HCT116 (cell line): ENCODE measurements at regions not wholly inside any gene's neighbourhood (a gene's known extent, or its start where the extent isn't known, plus 50 kb on each side); places are given as distances from the start of the nearest gene placed in this dataset.

Source experiments
- ATAC-seq: fragments of 200-7000 bp; cut with Tn5 transposase; 2 replicates; pipeline ENCODE4 v1.9.1; 2020; ENCODE audit warnings: mild to moderate bottlenecking, moderate library complexity
- BruUV-seq: library from RNA; stranded (reverse); fragments of 400-500 nt; replicated peaks from 2 replicates; lab custom pipeline; 2021; lab: Mats Ljungman, UMichigan
- CTCF ChIA-PET: fragments of 300-600 bp; sonication (Branson Sonifier 250); formaldehyde crosslinking; loops from one replicate; lab custom pipeline; 2021; ENCODE audit warnings: antibody characterized with exemption; lab: Charles Lee
- POLR2A ChIA-PET: fragments of 300-600, 350-600 bp; sonication (Branson Sonifier 250); formaldehyde crosslinking; loops from one replicate; lab custom pipeline; 2021; ENCODE audit warnings: antibody characterized with exemption; lab: Charles Lee
- RAD21 ChIA-PET, 2 experiments: fragments of 300-600 bp; sonication (Branson Sonifier 250); formaldehyde crosslinking; loops; one replicate each; lab custom pipeline; 2023; ENCODE audit warnings: low total read pairs in 2 of 2; ENCODE audit not compliant: uncharacterized antibody in 2 of 2, unreplicated experiment in 2 of 2, low non-redundant PET in 1 of 2; lab: Charles Lee
- DNase-seq: peaks from one replicate; pipeline ENCODE4 v3.0.0-alpha.2; 2010; ENCODE audit warnings: low read depth, low spot score
- H2AFZ ChIP-seq: fragments of 200-600 bp; shearing (Covaris generic), sonication (generic); 2 replicates; pipeline ENCODE4 v1.6.1; 2017; ENCODE audit warnings: low read depth, mixed run types, mixed read lengths, antibody characterized with exemption, low read length; ENCODE audit not compliant: poor library complexity, severe bottlenecking
- H3K27ac ChIP-seq: 2 replicates; pipeline ENCODE4 v1.5.1; 2012; ENCODE audit warnings: low read depth, low read length
- H3K27me3 ChIP-seq: fragments of 200-600 bp; sonication (generic); 2 replicates; pipeline ENCODE4 v1.6.1; 2016; ENCODE audit warnings: mixed run types, low read length, mixed read lengths; ENCODE audit not compliant: insufficient read depth
- H3K36me3 ChIP-seq, 2 experiments: fragments of 200-500 bp in 1 of 2; fragments of 200-600 bp in 1 of 2; sonication (Bioruptor generic) in 1 of 2; sonication (generic) in 1 of 2; 2 replicates each; pipeline versions ENCODE4 v1.5.1 to v1.6.1; 2014 to 2016; ENCODE audit warnings: low read length in 2 of 2, inconsistent platforms in 1 of 2, mixed read lengths in 1 of 2, mixed run types in 1 of 2; ENCODE audit not compliant: insufficient read depth in 2 of 2, control insufficient read depth in 1 of 2
- H3K4me1 ChIP-seq, 2 experiments: fragments of 200-600 bp in 1 of 2; sonication (generic) in 1 of 2; 2 replicates each; pipeline versions ENCODE4 v1.5.1 to v1.6.1; 2012 to 2017; ENCODE audit warnings: low read length in 2 of 2, inconsistent platforms in 1 of 2, mild to moderate bottlenecking in 1 of 2, mixed read lengths in 1 of 2, mixed run types in 1 of 2, moderate library complexity in 1 of 2; ENCODE audit not compliant: insufficient read depth in 2 of 2, control insufficient read depth in 1 of 2
- H3K4me2 ChIP-seq: fragments of 200-600 bp; sonication (generic); 2 replicates; pipeline ENCODE4 v1.6.1; 2017; ENCODE audit warnings: mixed run types, low read length, mixed read lengths
- H3K4me3 ChIP-seq, 2 experiments: fragments of 200-600 bp in 1 of 2; sonication (generic) in 1 of 2; replicated peaks in 1 of 2; 2 replicates each; pipeline ENCODE4 v1.5.1; 2011 to 2016; ENCODE audit warnings: low read length in 2 of 2, control low read depth in 1 of 2, low read depth in 1 of 2, mild to moderate bottlenecking in 1 of 2, mixed read lengths in 1 of 2, mixed run types in 1 of 2
- H3K79me2 ChIP-seq: fragments of 200-600 bp; sonication (generic); 2 replicates; pipeline ENCODE4 v1.6.1; 2017; ENCODE audit warnings: mild to moderate bottlenecking, mixed run types, low read length, moderate library complexity, mixed read lengths; ENCODE audit not compliant: insufficient read depth
- H3K9ac ChIP-seq: fragments of 200-600 bp; sonication (generic); 2 replicates; pipeline ENCODE4 v1.6.1; 2016; ENCODE audit warnings: low read length, mixed read lengths
- H3K9me2 ChIP-seq: fragments of 200-600 bp; sonication (generic), shearing (Covaris generic); 2 replicates; pipeline ENCODE4 v1.6.1; 2017; ENCODE audit warnings: mixed run types, mild to moderate bottlenecking, moderate library complexity; ENCODE audit not compliant: insufficient read depth
- H3K9me3 ChIP-seq, 2 experiments: fragments of 200-500 bp in 1 of 2; fragments of 200-600 bp in 1 of 2; sonication (Bioruptor generic) in 1 of 2; sonication (generic) in 1 of 2; 2 replicates each; pipeline ENCODE4 v1.6.1; 2014 to 2017; ENCODE audit warnings: low read length in 2 of 2, mixed read lengths in 2 of 2, inconsistent platforms in 1 of 2, low read depth in 1 of 2, mild to moderate bottlenecking in 1 of 2, mixed run types in 1 of 2, moderate library complexity in 1 of 2; ENCODE audit not compliant: control insufficient read depth in 1 of 2, insufficient read depth in 1 of 2
- H4K20me1 ChIP-seq: fragments of 200-600 bp; sonication (generic), shearing (Covaris generic); 2 replicates; pipeline ENCODE4 v1.6.1; 2017; ENCODE audit warnings: mixed run types, mild to moderate bottlenecking, moderate library complexity; ENCODE audit not compliant: insufficient read depth
- CEBPB ChIP-seq: IDR thresholded peaks from 2 replicates; pipeline ENCODE4 v1.6.1; 2012; ENCODE audit warnings: low read depth
- ELF1 ChIP-seq: IDR thresholded peaks from 2 replicates; pipeline ENCODE4 v1.6.1; 2012; ENCODE audit warnings: low read depth, borderline replicate concordance
- EZH2phosphoT487 ChIP-seq: fragments of 200-600 bp; IDR thresholded peaks from 2 replicates; pipeline ENCODE4 v1.6.1; 2018; ENCODE audit warnings: antibody characterized with exemption, borderline replicate concordance
- POLR2A ChIP-seq: IDR thresholded peaks from 2 replicates; pipeline ENCODE4 v1.7.0; 2011; ENCODE audit warnings: borderline replicate concordance; ENCODE audit not compliant: insufficient read depth, insufficient read length; ENCODE audit errors: extremely low read depth
- POLR2AphosphoS5 ChIP-seq: IDR thresholded peaks from 2 replicates; pipeline ENCODE4 v1.6.1; 2011; ENCODE audit warnings: mild to moderate bottlenecking, low read depth, low read length, moderate library complexity
- RAD21 ChIP-seq: IDR thresholded peaks from 2 replicates; pipeline ENCODE4 v1.6.1; 2012; ENCODE audit warnings: low read depth, mild to moderate bottlenecking
- SIN3A ChIP-seq: IDR thresholded peaks from 2 replicates; pipeline ENCODE4 v1.6.1; 2012; ENCODE audit warnings: low read depth
- SP1 ChIP-seq: IDR thresholded peaks from 2 replicates; pipeline ENCODE4 v1.6.1; 2012; ENCODE audit warnings: low read depth
- SRF ChIP-seq: IDR thresholded peaks from 2 replicates; pipeline ENCODE4 v1.6.1; 2012; ENCODE audit warnings: low read depth
- TCF7L2 ChIP-seq: IDR thresholded peaks from 2 replicates; pipeline ENCODE4 v1.7.0; 2011; ENCODE audit warnings: borderline replicate concordance, inconsistent platforms; ENCODE audit not compliant: insufficient read depth, insufficient read length; ENCODE audit errors: extremely low read depth
- YY1 ChIP-seq: IDR thresholded peaks from 2 replicates; pipeline ENCODE4 v1.6.1; 2011; ENCODE audit warnings: low read length, low read depth, moderate library complexity, mild to moderate bottlenecking; ENCODE audit not compliant: insufficient replicate concordance; ENCODE audit errors: extremely low read depth
- ZFX ChIP-seq: fragments of 450-650 bp; IDR thresholded peaks from 2 replicates; pipeline ENCODE4 v1.6.1; 2017
- intact Hi-C: fragments of 100-400 bp; cut with micrococcal nuclease; formaldehyde crosslinking; loops from 2 replicates; pipeline ENCODE4 v1.10.0; 2022
- TF ChIP-seq, protein P1 (sequence below): IDR thresholded peaks from 2 replicates; pipeline ENCODE4 v1.6.1; 2012
- TF ChIP-seq, protein P2 (sequence below): IDR thresholded peaks from 2 replicates; pipeline ENCODE4 v1.6.1; 2011; ENCODE audit warnings: mild to moderate bottlenecking, low read length, moderate library complexity; ENCODE audit not compliant: insufficient replicate concordance; ENCODE audit errors: extremely low read depth
- TF ChIP-seq, protein P3 (sequence below), 3 experiments: fragments of 200-600 bp in 1 of 3; sonication (generic) in 1 of 3; IDR thresholded peaks in 2 of 3; conservative IDR thresholded peaks in 1 of 3; 2 replicates each; pipeline ENCODE4 v1.5.1; 2012 to 2017; ENCODE audit warnings: low read depth in 2 of 3, low read length in 2 of 3, antibody characterized with exemption in 1 of 3, borderline replicate concordance in 1 of 3, control low read depth in 1 of 3, mild to moderate bottlenecking in 1 of 3, mixed read lengths in 1 of 3, mixed run types in 1 of 3, moderate library complexity in 1 of 3; ENCODE audit not compliant: insufficient read depth in 1 of 3

DNA sequence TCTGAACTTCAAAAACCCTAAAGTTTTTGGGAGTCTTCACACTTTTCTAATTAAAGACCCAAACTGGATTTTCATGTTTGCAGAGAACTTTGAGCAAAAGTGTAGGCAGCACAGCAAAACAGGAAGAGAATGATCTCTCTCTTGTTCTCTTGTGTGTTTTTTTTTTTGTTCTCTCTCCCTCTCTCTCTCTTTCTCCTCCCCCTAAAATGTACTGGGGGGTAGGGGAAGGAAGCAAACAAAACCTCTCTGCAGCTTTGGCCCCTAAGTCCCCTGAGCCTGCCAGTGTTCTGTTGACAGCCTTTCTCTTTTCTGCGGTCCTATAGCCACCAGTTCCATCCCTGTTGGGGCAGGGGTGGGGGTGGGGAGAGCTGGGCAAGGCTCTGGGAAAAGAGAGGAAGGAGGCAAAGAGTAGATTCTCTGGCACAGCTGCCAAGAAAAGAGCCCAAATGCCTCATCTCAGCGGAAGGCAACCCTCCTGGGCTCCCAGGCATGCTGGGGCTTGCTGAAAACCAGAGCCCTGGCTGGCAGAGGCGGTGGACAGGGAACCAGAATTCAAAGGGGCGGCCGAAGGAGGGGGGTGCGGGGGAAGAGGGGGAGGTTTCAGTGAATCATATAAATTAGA is 295.3 kb downstream of the SOX9 start (continued):
- TF ChIP-seq, protein P1, sequence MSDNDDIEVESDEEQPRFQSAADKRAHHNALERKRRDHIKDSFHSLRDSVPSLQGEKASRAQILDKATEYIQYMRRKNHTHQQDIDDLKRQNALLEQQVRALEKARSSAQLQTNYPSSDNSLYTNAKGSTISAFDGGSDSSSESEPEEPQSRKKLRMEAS: peak; percentile 26; the same call in 1 of the 2 replicates
- TF ChIP-seq SIN3A (no peak), POLR2A (no peak), ZFX (no peak), SP1 (peak; percentile 55), ELF1 (no peak), TCF7L2 (peak; percentile 90), EZH2phosphoT487 (no peak), RAD21 (no peak), YY1 (no peak), SRF (no peak), CEBPB (no peak)
- TF ChIP-seq, protein P2, sequence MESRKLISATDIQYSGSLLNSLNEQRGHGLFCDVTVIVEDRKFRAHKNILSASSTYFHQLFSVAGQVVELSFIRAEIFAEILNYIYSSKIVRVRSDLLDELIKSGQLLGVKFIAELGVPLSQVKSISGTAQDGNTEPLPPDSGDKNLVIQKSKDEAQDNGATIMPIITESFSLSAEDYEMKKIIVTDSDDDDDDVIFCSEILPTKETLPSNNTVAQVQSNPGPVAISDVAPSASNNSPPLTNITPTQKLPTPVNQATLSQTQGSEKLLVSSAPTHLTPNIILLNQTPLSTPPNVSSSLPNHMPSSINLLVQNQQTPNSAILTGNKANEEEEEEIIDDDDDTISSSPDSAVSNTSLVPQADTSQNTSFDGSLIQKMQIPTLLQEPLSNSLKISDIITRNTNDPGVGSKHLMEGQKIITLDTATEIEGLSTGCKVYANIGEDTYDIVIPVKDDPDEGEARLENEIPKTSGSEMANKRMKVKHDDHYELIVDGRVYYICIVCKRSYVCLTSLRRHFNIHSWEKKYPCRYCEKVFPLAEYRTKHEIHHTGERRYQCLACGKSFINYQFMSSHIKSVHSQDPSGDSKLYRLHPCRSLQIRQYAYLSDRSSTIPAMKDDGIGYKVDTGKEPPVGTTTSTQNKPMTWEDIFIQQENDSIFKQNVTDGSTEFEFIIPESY: no peak

DNA sequence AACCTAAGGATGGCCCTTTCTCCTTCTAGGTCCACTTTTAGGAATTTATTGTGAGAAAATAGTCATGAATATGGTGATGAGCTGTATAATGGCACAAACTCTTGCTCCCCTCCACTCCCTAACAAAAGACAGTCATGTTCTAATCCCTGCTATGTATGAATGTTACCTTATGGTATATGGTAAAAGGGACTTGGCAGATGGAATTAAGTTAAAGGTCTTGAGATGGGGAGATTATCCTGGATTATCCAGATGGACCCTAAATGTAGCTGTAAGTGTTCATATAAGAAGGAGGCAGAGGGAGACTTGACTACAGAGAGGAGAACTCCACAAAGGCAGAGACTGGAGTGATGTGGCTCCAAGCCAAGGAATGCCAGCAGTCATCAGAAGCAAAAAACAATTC is 296.1 kb downstream of the SOX9 start:
- Histone ChIP-seq H4K20me1 (no peaks in the 10 kb centered on the region), H3K4me1 (peaks cover 60 to 87% of the 10 kb centered on the region in 2 experiments), H3K9me3 (peaks cover 9 to 24% of the 10 kb centered on the region in 2 experiments; a peak in 3 of 4 replicates), H3K4me3 (no peak overlapping the region), H3K9ac (no peak overlapping the region), H3K9me2 (no peaks in the 10 kb centered on the region), H3K4me2 (peak overlapping the region; percentile 10), H3K36me3 (peaks cover 0 to 25% of the 10 kb centered on the region in 2 experiments; a peak in 2 of 4 replicates), H3K27ac (peak overlapping the region; percentile 47), H3K79me2 (peaks cover 28% of the 10 kb centered on the region; the same call in 1 of the 2 replicates), H3K27me3 (no peaks in the 10 kb centered on the region), H2AFZ (no peak overlapping the region)
- DNase-seq: no peak
- TF ChIP-seq POLR2AphosphoS5: 0 out of 2 replicates have a peak, but pooled peaks have one; percentile 11
- TF ChIP-seq, protein P3, sequence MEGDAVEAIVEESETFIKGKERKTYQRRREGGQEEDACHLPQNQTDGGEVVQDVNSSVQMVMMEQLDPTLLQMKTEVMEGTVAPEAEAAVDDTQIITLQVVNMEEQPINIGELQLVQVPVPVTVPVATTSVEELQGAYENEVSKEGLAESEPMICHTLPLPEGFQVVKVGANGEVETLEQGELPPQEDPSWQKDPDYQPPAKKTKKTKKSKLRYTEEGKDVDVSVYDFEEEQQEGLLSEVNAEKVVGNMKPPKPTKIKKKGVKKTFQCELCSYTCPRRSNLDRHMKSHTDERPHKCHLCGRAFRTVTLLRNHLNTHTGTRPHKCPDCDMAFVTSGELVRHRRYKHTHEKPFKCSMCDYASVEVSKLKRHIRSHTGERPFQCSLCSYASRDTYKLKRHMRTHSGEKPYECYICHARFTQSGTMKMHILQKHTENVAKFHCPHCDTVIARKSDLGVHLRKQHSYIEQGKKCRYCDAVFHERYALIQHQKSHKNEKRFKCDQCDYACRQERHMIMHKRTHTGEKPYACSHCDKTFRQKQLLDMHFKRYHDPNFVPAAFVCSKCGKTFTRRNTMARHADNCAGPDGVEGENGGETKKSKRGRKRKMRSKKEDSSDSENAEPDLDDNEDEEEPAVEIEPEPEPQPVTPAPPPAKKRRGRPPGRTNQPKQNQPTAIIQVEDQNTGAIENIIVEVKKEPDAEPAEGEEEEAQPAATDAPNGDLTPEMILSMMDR (IDR thresholded peaks at IDR 0.05 in 2 of 3, conservative IDR thresholded peaks at IDR 0.05 in 1 of 3; ENCODE audit: borderline replicate concordance in 1 of 3, insufficient read depth in 1 of 3, low read depth in 2 of 3, low read length in 2 of 3): no peak
- intact Hi-C loops: no loop called here
- RAD21 ChIA-PET: interaction anchor here in 1 of 2 experiments (0.8 kb wide), 1 partner anchor 35 kb away, joined by 3 read pairs; no protein-coding TSS in a partner anchor
- CTCF ChIA-PET: no interaction called here
- POLR2A ChIA-PET: interaction anchor here (1.1 to 1.4 kb wide), 3 partner anchors 8 to 39 kb away, joined by 3 to 6 read pairs (median 3); no protein-coding TSS in a partner anchor
- no TSS peak for BruUV-seq
- no peak for ATAC-seq
